ENCODE measurements at regions not wholly inside any gene's neighbourhood (a gene's known extent, or its start where the extent isn't known, plus 50 kb on each side); places are given as distances from the start of the nearest gene placed in this dataset.

GRCh38 chr4:11529625-11530201 is 101.0 kb upstream of the HS3ST1 start:
- no peak overlapping the region for H2AFZ ChIP-seq (ENCODE audit: control insufficient read depth, low read length)
- no peaks in the 10 kb centered on the region for H3K9me1 ChIP-seq (ENCODE audit: control insufficient read depth, extremely low read depth, insufficient read depth, low read length)
- dilution Hi-C loops (cut with MboI; ENCODE audit: extremely low pct_ligation_motif_present, low sequenced_read_pairs): no loop called here
- no peaks in the 10 kb centered on the region for H4K20me1 ChIP-seq (ENCODE audit: control insufficient read depth, extremely low read depth, insufficient read depth, low read length)
- no peaks in the 10 kb centered on the region for H3K79me2 ChIP-seq (ENCODE audit: control insufficient read depth, insufficient read depth, low read length)
- H3K27ac ChIP-seq (ENCODE audit: control insufficient read depth, insufficient read depth, low read length): no peak overlapping the region
- no peaks in the 10 kb centered on the region for H3K36me3 ChIP-seq (ENCODE audit: control insufficient read depth in 2 of 2, extremely low read depth in 1 of 2, insufficient read depth in 2 of 2, low read length in 2 of 2)
- no peak overlapping the region for H3K4me2 ChIP-seq (ENCODE audit: control insufficient read depth, extremely low read depth, insufficient read depth, low read depth, low read length)
- no peak overlapping the region for H3K4me3 ChIP-seq (ENCODE audit: control insufficient read depth in 2 of 3, extremely low read depth in 1 of 3, insufficient read depth in 2 of 3, low read depth in 1 of 3, low read length in 3 of 3)
- no peak for FAIRE-seq
- DNase-seq (ENCODE audit: low read depth, low spot score): no peak
- TF ChIP-seq EZH2 (IDR thresholded peaks at IDR 0.05; ENCODE audit: low read length): no peak
- peaks cover 4% of the 10 kb centered on the region for H3K4me1 ChIP-seq (ENCODE audit: control insufficient read depth, extremely low read depth, insufficient read depth, low read length)
- no peak overlapping the region for H3K9ac ChIP-seq (ENCODE audit: control insufficient read depth, extremely low read depth, insufficient read depth, low read length)
- no peaks in the 10 kb centered on the region for H3K27me3 ChIP-seq (ENCODE audit: control insufficient read depth, extremely low read depth, insufficient read depth, low read length)
- H3K9me3 ChIP-seq (ENCODE audit: control insufficient read depth, low read depth, low read length): peaks cover 3% of the 10 kb centered on the region

DNA sequence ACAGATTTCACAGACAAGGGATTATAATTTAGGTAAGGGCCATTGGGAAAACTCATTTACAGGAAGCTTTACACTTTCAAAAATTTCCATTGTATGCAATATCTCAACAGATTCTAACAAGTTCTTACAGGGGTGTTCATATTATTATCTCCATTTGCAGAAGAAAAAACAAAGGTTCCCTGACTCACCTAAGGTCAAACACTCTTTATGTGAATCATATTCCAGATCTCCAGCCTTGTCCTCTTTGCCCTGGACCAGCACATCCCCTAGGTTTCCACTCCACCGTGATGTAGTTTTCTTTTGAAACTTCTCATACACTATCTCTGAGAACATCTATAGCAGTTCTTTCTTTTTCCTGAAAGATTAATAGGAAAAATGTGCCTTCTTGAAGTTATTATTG is 96.4 kb upstream of the HS3ST1 start:
- Histone ChIP-seq H3K9me3 (ENCODE audit: control insufficient read depth, low read depth, low read length) (no peaks in the 10 kb centered on the region), H3K9me1 (ENCODE audit: control insufficient read depth, extremely low read depth, insufficient read depth, low read length) (no peaks in the 10 kb centered on the region), H3K36me3 (ENCODE audit: control insufficient read depth in 2 of 2, extremely low read depth in 1 of 2, insufficient read depth in 2 of 2, low read length in 2 of 2) (no peaks in the 10 kb centered on the region), H3K4me3 (ENCODE audit: control insufficient read depth in 2 of 3, extremely low read depth in 1 of 3, insufficient read depth in 2 of 3, low read depth in 1 of 3, low read length in 3 of 3) (no peak overlapping the region), H3K27ac (ENCODE audit: control insufficient read depth, insufficient read depth, low read length) (peak overlapping the region; percentile 4), H2AFZ (ENCODE audit: control insufficient read depth, low read length) (peak overlapping the region; percentile 52), H3K4me2 (ENCODE audit: control insufficient read depth, extremely low read depth, insufficient read depth, low read depth, low read length) (peak overlapping the region; percentile 17), H3K4me1 (ENCODE audit: control insufficient read depth, extremely low read depth, insufficient read depth, low read length) (peaks cover 8% of the 10 kb centered on the region), H3K9ac (ENCODE audit: control insufficient read depth, extremely low read depth, insufficient read depth, low read length) (no peak overlapping the region), H3K79me2 (ENCODE audit: control insufficient read depth, insufficient read depth, low read length) (no peaks in the 10 kb centered on the region), H3K27me3 (ENCODE audit: control insufficient read depth, extremely low read depth, insufficient read depth, low read length) (no peaks in the 10 kb centered on the region), H4K20me1 (ENCODE audit: control insufficient read depth, extremely low read depth, insufficient read depth, low read length) (no peaks in the 10 kb centered on the region)
- DNase-seq (ENCODE audit: low read depth, low spot score) (no peak), FAIRE-seq (peak; percentile 51)
- no peak for TF ChIP-seq EZH2 (IDR thresholded peaks at IDR 0.05; ENCODE audit: low read length)
- TF ChIP-seq, protein P1, sequence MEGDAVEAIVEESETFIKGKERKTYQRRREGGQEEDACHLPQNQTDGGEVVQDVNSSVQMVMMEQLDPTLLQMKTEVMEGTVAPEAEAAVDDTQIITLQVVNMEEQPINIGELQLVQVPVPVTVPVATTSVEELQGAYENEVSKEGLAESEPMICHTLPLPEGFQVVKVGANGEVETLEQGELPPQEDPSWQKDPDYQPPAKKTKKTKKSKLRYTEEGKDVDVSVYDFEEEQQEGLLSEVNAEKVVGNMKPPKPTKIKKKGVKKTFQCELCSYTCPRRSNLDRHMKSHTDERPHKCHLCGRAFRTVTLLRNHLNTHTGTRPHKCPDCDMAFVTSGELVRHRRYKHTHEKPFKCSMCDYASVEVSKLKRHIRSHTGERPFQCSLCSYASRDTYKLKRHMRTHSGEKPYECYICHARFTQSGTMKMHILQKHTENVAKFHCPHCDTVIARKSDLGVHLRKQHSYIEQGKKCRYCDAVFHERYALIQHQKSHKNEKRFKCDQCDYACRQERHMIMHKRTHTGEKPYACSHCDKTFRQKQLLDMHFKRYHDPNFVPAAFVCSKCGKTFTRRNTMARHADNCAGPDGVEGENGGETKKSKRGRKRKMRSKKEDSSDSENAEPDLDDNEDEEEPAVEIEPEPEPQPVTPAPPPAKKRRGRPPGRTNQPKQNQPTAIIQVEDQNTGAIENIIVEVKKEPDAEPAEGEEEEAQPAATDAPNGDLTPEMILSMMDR (optimal IDR thresholded peaks at IDR 0.05 in 1 of 3, IDR thresholded peaks at IDR 0.05 in 1 of 3, conservative IDR thresholded peaks at IDR 0.05 in 1 of 3; ENCODE audit: extremely low read depth in 1 of 3, insufficient read depth in 2 of 3, low read length in 3 of 3): no peak
- dilution Hi-C loops (cut with MboI; ENCODE audit: extremely low pct_ligation_motif_present, low sequenced_read_pairs): no loop called here

DNA sequence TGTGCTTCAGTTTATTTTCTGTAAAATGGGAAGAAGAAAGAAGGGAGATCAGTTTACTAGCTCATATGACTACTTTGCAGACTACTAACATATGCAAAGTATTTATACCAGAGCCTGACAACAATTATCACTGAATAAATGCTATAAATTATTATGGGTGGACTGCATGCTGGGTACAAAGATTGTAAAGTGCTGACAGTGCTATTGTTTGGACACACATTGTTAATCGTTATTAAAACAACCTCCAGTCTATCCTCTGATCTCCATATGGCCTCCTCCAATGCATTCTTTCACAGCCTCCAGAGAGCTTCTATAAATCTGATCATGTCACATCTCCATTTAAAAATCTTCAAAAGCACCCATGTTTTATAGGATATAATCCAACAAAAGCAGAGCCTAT is 90.1 kb upstream of the HS3ST1 start:
- Histone ChIP-seq H2AFZ (ENCODE audit: control insufficient read depth, low read length) (no peak overlapping the region), H3K4me1 (ENCODE audit: control insufficient read depth, extremely low read depth, insufficient read depth, low read length) (peaks cover 10% of the 10 kb centered on the region), H3K9me1 (ENCODE audit: control insufficient read depth, extremely low read depth, insufficient read depth, low read length) (no peaks in the 10 kb centered on the region), H3K9ac (ENCODE audit: control insufficient read depth, extremely low read depth, insufficient read depth, low read length) (no peak overlapping the region), H3K9me3 (ENCODE audit: control insufficient read depth, low read depth, low read length) (no peaks in the 10 kb centered on the region), H3K79me2 (ENCODE audit: control insufficient read depth, insufficient read depth, low read length) (no peaks in the 10 kb centered on the region), H3K4me3 (ENCODE audit: control insufficient read depth in 2 of 3, extremely low read depth in 1 of 3, insufficient read depth in 2 of 3, low read depth in 1 of 3, low read length in 3 of 3) (no peak overlapping the region), H3K27ac (ENCODE audit: control insufficient read depth, insufficient read depth, low read length) (no peak overlapping the region), H3K36me3 (ENCODE audit: control insufficient read depth in 2 of 2, extremely low read depth in 1 of 2, insufficient read depth in 2 of 2, low read length in 2 of 2) (no peaks in the 10 kb centered on the region), H4K20me1 (ENCODE audit: control insufficient read depth, extremely low read depth, insufficient read depth, low read length) (no peaks in the 10 kb centered on the region), H3K4me2 (ENCODE audit: control insufficient read depth, extremely low read depth, insufficient read depth, low read depth, low read length) (no peak overlapping the region), H3K27me3 (ENCODE audit: control insufficient read depth, extremely low read depth, insufficient read depth, low read length) (no peaks in the 10 kb centered on the region)
- dilution Hi-C loops (cut with MboI; ENCODE audit: extremely low pct_ligation_motif_present, low sequenced_read_pairs): no loop called here
- DNase-seq (ENCODE audit: low read depth, low spot score) (no peak), FAIRE-seq (no peak)
- TF ChIP-seq, protein P1 (optimal IDR thresholded peaks at IDR 0.05 in 1 of 3, IDR thresholded peaks at IDR 0.05 in 1 of 3, conservative IDR thresholded peaks at IDR 0.05 in 1 of 3; ENCODE audit: extremely low read depth in 1 of 3, insufficient read depth in 2 of 3, low read length in 3 of 3): no peak
- no peak for TF ChIP-seq EZH2 (IDR thresholded peaks at IDR 0.05; ENCODE audit: low read length)

Data from keratinocyte (primary cell).